GM12892 (cell line): ENCODE measurements at regions not wholly inside any gene's neighbourhood (a gene's known extent, or its start where the extent isn't known, plus 50 kb on each side); places are given as distances from the start of the nearest gene placed in this dataset.

ENCODE experiments used
- POLR2A ChIP-seq: IDR thresholded peaks from 2 replicates; pipeline ENCODE4 v1.6.1; 2011; ENCODE audit warnings: low read depth, low read length, control low read depth
- POLR2AphosphoS5 ChIP-seq: IDR thresholded peaks from 2 replicates; pipeline ENCODE4 v1.6.1; 2011; ENCODE audit warnings: low read depth, low read length, control low read depth

- TF ChIP-seq POLR2AphosphoS5 (no peak), POLR2A (no peak)
Measured at GRCh38 chr5:167845952-167846351, 445.5 kb upstream of the WWC1 start.
